ENCODE measurements at regions not wholly inside any gene's neighbourhood (a gene's known extent, or its start where the extent isn't known, plus 50 kb on each side); places are given as distances from the start of the nearest gene placed in this dataset.

DNA sequence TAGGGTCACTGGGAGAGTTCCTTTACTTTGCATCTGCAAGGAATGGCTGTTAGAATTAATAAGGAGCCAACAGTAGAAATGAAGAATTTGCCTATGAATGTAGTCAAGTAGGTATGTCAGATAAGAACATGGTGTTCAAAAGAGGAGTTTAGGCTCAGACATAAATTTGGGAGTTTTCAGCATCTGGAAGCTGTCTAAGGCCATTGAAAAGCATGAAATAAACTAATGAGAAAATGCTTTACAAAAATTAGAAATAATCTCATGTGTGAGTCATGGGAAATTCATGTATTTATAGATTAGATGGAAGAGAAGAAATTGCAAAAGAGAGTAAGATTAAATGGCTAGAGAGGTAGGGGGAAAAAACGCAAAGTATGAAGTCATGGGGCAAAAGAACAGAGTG lies 201.9 kb downstream of the DIPK2A start:
- no peaks in the 10 kb centered on the region for H3K4me1 ChIP-seq
- 86 to 89% methylated on average over 1 of the region's 1 CpG for WGBS, 2 donors (ENCODE audit: low coverage in 1 of 2)
- no peak for ATAC-seq
- H3K36me3 ChIP-seq, result no peaks in the 10 kb centered on the region
- no peak overlapping the region for H3K27ac ChIP-seq
- no peak overlapping the region for H3K4me3 ChIP-seq
- H3K9me3 ChIP-seq, result no peaks in the 10 kb centered on the region
- H3K27me3 ChIP-seq, result no peaks in the 10 kb centered on the region
- TF ChIP-seq POLR2AphosphoS5 (IDR thresholded peaks at IDR 0.05) (no peak), EP300 (IDR thresholded peaks at IDR 0.05) (no peak), POLR2A (IDR thresholded peaks at IDR 0.05) (no peak)
- TF ChIP-seq, protein P1, sequence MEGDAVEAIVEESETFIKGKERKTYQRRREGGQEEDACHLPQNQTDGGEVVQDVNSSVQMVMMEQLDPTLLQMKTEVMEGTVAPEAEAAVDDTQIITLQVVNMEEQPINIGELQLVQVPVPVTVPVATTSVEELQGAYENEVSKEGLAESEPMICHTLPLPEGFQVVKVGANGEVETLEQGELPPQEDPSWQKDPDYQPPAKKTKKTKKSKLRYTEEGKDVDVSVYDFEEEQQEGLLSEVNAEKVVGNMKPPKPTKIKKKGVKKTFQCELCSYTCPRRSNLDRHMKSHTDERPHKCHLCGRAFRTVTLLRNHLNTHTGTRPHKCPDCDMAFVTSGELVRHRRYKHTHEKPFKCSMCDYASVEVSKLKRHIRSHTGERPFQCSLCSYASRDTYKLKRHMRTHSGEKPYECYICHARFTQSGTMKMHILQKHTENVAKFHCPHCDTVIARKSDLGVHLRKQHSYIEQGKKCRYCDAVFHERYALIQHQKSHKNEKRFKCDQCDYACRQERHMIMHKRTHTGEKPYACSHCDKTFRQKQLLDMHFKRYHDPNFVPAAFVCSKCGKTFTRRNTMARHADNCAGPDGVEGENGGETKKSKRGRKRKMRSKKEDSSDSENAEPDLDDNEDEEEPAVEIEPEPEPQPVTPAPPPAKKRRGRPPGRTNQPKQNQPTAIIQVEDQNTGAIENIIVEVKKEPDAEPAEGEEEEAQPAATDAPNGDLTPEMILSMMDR (IDR thresholded peaks at IDR 0.05), result no peak

DNA sequence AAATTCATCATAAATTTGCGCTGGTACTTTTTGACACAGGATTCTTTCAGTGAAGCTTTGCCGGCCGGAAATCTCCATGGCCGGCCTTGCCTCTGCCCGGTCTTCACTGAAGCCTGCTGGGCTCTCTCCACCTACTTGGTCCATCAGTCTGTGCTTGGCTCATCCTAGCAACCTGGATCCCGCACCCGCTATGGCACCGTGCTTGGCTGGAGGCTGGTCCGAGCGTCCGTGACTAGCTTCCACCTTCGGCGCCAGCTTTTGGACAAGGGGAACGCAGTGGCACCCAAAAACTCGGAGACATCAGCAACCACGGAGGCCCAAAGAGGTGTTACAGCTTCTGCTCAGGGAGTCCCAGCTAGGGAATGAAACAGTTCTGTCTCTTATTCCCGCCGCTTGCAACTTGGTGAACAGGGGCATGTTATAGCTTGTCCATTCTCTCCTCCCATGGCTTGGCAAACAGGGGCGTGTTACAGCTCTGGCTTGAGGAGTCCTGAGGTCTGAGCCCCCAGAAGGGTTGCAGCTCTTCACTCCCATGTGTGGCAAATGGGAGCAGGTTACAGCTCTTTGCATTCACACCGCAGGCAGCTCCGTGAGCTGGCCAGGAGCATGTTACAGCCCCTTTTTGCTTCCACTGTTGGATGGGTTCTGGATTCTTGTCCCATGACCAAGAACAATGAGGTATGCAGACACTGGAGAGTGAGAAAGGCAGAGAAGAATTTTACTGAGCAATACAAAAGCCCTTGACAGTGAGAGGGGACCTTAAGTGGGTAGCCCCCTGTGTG lies 204.2 kb downstream of the DIPK2A start:
- TF ChIP-seq POLR2AphosphoS5 (IDR thresholded peaks at IDR 0.05) (no peak), POLR2A (IDR thresholded peaks at IDR 0.05) (no peak), EP300 (IDR thresholded peaks at IDR 0.05) (no peak)
- TF ChIP-seq, protein P1 (IDR thresholded peaks at IDR 0.05), result no peak
- no peak for ATAC-seq
- H3K27ac ChIP-seq, result no peak overlapping the region
- no peaks in the 10 kb centered on the region for H3K27me3 ChIP-seq
- H3K36me3 ChIP-seq, result no peaks in the 10 kb centered on the region
- 100% methylated on average over 5 to 6 of the region's 21 CpGs for WGBS, 2 donors (ENCODE audit: low coverage in 1 of 2)
- peaks cover 0 to 2% (median 0%) of the 10 kb centered on the region in 3 donors for H3K4me1 ChIP-seq
- no peak overlapping the region for H3K4me3 ChIP-seq
- no peaks in the 10 kb centered on the region for H3K9me3 ChIP-seq

DNA sequence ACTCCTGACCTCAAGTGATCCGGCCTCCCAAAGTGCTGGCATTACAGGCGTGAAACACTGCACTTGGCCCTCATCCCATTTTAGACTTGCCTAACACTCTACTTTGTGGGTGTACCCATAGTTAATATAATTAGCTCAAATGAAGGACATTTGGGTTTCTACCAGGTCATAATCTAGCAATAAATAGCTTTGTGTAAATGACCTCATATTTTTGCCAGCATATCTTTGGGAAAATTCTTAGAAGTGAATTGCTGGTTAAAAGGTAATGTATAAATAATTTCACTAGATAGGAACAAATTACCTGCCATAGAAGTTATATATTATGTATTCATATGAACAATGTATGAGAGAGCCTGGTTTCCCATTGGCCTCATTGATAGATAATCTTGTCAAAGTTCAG lies 206.0 kb downstream of the DIPK2A start:
- Histone ChIP-seq H3K4me3 (no peak overlapping the region), H3K9me3 (no peaks in the 10 kb centered on the region), H3K36me3 (no peaks in the 10 kb centered on the region), H3K4me1 (peaks cover 0 to 7% (median 0%) of the 10 kb centered on the region in 3 donors), H3K27ac (no peak overlapping the region), H3K27me3 (no peaks in the 10 kb centered on the region)
- TF ChIP-seq POLR2A (IDR thresholded peaks at IDR 0.05) (no peak), POLR2AphosphoS5 (IDR thresholded peaks at IDR 0.05) (no peak), EP300 (IDR thresholded peaks at IDR 0.05) (no peak)
- TF ChIP-seq, protein P1 (IDR thresholded peaks at IDR 0.05), result no peak
- no peak for ATAC-seq
- WGBS, 2 donors (ENCODE audit: low coverage in 1 of 2), result 100% methylated on average over 2 of the region's 2 CpGs

DNA sequence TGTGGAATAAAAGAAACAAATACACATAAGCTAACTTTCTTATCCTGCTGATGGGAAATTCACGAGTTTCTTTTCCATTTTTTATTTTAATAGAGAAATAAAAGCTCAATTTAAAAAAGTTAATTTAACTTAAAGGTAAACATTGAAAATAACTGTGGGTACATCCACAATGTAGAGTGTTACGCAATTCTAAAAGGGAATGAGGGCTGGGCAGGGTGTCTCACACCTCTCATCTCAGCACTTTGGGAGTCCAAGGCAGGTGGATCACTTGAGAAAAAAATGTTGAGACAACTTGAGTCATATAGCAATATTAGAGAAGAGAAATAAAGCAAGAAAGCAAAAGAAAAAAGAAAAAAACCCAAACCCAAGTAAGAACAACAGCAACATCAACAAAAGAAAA lies 207.0 kb downstream of the DIPK2A start:
- no peak for ATAC-seq
- 89 to 92% methylated on average over 1 to 2 of the region's 2 CpGs for WGBS, 2 donors (ENCODE audit: low coverage in 1 of 2)
- H3K4me1 ChIP-seq, result peaks cover 0 to 7% (median 0%) of the 10 kb centered on the region in 3 donors

DNA sequence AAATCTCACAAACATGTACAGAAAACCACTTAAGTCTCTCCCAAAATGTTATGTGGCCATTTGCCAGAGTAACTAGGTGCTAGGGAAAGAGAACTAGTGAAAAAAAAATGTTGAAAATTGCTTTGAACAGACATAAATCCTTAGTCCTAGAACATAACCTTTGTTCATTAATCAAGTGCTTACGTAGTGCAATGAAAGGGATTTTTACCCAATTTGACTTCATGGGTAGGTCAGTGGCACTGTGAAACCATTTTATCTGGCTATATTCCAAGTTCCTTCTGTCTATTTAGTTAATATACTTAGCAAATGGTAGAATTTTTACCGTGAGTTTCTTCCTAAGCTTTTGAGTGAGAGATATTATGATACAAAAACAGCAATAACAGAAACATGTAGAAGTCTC lies 209.4 kb downstream of the DIPK2A start:
- Histone ChIP-seq H3K27ac (no peak overlapping the region), H3K9me3 (peaks cover 0 to 4% (median 0%) of the 10 kb centered on the region in 3 donors), H3K27me3 (no peaks in the 10 kb centered on the region), H3K4me3 (no peak overlapping the region), H3K4me1 (peaks cover 0 to 7% (median 0%) of the 10 kb centered on the region in 3 donors), H3K36me3 (no peaks in the 10 kb centered on the region)
- 28 to 31% methylated on average over 2 of the region's 2 CpGs for WGBS, 2 donors (ENCODE audit: low coverage in 1 of 2)
- ATAC-seq, result no peak
- TF ChIP-seq POLR2A (IDR thresholded peaks at IDR 0.05), result no peak

More for the DNA sequence above, 207.0 kb downstream of the DIPK2A start:
- no peak overlapping the region for H3K27ac ChIP-seq
- H3K9me3 ChIP-seq, result no peaks in the 10 kb centered on the region
- H3K4me3 ChIP-seq, result no peak overlapping the region
- H3K36me3 ChIP-seq, result no peaks in the 10 kb centered on the region
- no peak for TF ChIP-seq EP300 (IDR thresholded peaks at IDR 0.05)
- H3K27me3 ChIP-seq, result no peaks in the 10 kb centered on the region

DNA sequence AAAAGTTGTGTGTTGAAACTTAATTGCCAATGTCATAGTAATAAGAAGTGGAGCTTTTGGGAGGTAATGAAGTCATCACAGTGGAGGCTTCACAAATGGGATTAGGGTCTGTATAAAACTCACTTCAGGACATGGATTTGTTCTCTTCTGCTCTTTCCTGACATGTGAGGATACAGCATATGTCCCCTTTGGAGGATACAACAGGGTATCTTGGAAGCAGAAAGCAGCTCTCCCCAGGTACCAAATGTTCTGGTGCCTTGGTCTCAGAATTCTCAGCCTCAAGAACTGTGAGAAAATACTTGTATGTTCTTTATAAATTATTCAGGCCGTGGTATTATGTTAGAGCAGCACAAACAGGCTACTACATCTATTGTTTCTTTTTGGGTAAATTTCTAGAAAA lies 210.9 kb downstream of the DIPK2A start:
- Histone ChIP-seq H3K4me1 (peaks cover 0 to 7% (median 0%) of the 10 kb centered on the region in 3 donors), H3K27me3 (no peaks in the 10 kb centered on the region), H3K9me3 (peaks cover 0 to 4% (median 0%) of the 10 kb centered on the region in 3 donors), H3K4me3 (no peak overlapping the region), H3K36me3 (no peaks in the 10 kb centered on the region), H3K27ac (no peak overlapping the region)
- ATAC-seq, result no peak
- TF ChIP-seq, protein P1 (IDR thresholded peaks at IDR 0.05), result no peak
- TF ChIP-seq EP300 (IDR thresholded peaks at IDR 0.05) (no peak), POLR2A (IDR thresholded peaks at IDR 0.05) (no peak), POLR2AphosphoS5 (IDR thresholded peaks at IDR 0.05) (no peak)
- WGBS, 2 donors (ENCODE audit: low coverage in 1 of 2), result 100% methylated on average over 1 of the region's 1 CpG; no CpG with 5 or more reads in 1 of the 2 donors
